Activated CD4-positive, alpha-beta T cell treated with anti-CD3 and anti-CD28 coated beads for 36 hours (primary cell): ENCODE measurements at regions not wholly inside any gene's neighbourhood (a gene's known extent, or its start where the extent isn't known, plus 50 kb on each side); places are given as distances from the start of the nearest gene placed in this dataset.

ENCODE experiments used
- ATAC-seq: fragments of 200-7000 bp; cut with Tn5 transposase; one replicate; pipeline ENCODE4 v1.10.0; 2021; ENCODE audit warnings: mild to moderate bottlenecking, moderate library complexity
- CTCF ChIA-PET: fragments of 350-600 bp; sonication (Branson Sonifier 250); formaldehyde crosslinking; loops from one replicate; lab custom pipeline; 2021; ENCODE audit warnings: antibody characterized with exemption; lab: Charles Lee
- POLR2A ChIA-PET: fragments of 350-600 bp; sonication (Branson Sonifier 250); formaldehyde crosslinking; loops from one replicate; lab custom pipeline; 2021; ENCODE audit warnings: antibody characterized with exemption, inconsistent platforms; lab: Charles Lee
- DNase-seq: peaks from one replicate; pipeline ENCODE4 v3.0.0-alpha.2; 2020
- H3K27ac Mint-ChIP-seq: one replicate; pipeline ENCODE4 v1.8.0; 2021; ENCODE audit warnings: mixed read lengths
- H3K27me3 Mint-ChIP-seq: one replicate; pipeline ENCODE4 v1.8.0; 2021; ENCODE audit warnings: mixed read lengths
- H3K36me3 Mint-ChIP-seq: one replicate; pipeline ENCODE4 v1.8.0; 2021; ENCODE audit warnings: low read depth, mixed read lengths
- H3K4me1 Mint-ChIP-seq: one replicate; pipeline ENCODE4 v1.8.0; 2021; ENCODE audit warnings: mixed read lengths
- H3K4me3 Mint-ChIP-seq: one replicate; pipeline ENCODE4 v1.8.0; 2021; ENCODE audit warnings: mild to moderate bottlenecking, moderate library complexity, mixed read lengths
- H3K9me3 Mint-ChIP-seq: one replicate; pipeline ENCODE4 v1.8.0; 2021; ENCODE audit warnings: low read depth, mixed read lengths
- intact Hi-C, 2 experiments: fragments of 100-400 bp; cut with DNase I in 1 of 2; cut with micrococcal nuclease in 1 of 2; formaldehyde crosslinking; loops; one replicate each; pipeline versions ENCODE4 v1.14.2 to v1.15.1; 2022 to 2024; cut with DNase I, micrococcal nuclease

- POLR2A ChIA-PET: no interaction called here
- Mint-ChIP-seq H3K36me3 (no peaks in the 10 kb centered on the region), H3K9me3 (no peaks in the 10 kb centered on the region), H3K27me3 (no peaks in the 10 kb centered on the region), H3K4me1 (no peaks in the 10 kb centered on the region), H3K4me3 (no peak overlapping the region), H3K27ac (no peak overlapping the region)
- CTCF ChIA-PET: no interaction called here
- intact Hi-C loops: no loop called here
- no peak for ATAC-seq
- DNase-seq: no peak
Observed at GRCh38 chr20:19090332-19090731, 122.1 kb upstream of the SLC24A3 start.

GRCh38 chr20:19094959-19095541 is 117.4 kb upstream of the SLC24A3 start:
- H3K36me3 Mint-ChIP-seq: no peaks in the 10 kb centered on the region
- no peaks in the 10 kb centered on the region for H3K4me1 Mint-ChIP-seq
- no peaks in the 10 kb centered on the region for H3K27me3 Mint-ChIP-seq
- DNase-seq (no peak), ATAC-seq (no peak)
- POLR2A ChIA-PET: no interaction called here
- no peaks in the 10 kb centered on the region for H3K9me3 Mint-ChIP-seq
- no peak overlapping the region for H3K27ac Mint-ChIP-seq
- H3K4me3 Mint-ChIP-seq: no peak overlapping the region
- CTCF ChIA-PET: interaction anchor here (0.5 kb wide), 1 partner anchor 418 kb away, joined by 3 read pairs; no protein-coding TSS in a partner anchor
- intact Hi-C loops: no loop called here

- Mint-ChIP-seq H3K27me3 (no peaks in the 10 kb centered on the region), H3K36me3 (no peaks in the 10 kb centered on the region), H3K4me1 (no peaks in the 10 kb centered on the region), H3K4me3 (no peak overlapping the region), H3K27ac (no peak overlapping the region), H3K9me3 (no peaks in the 10 kb centered on the region)
- ChIA-PET CTCF (no interaction called here), POLR2A (no interaction called here)
- DNase-seq: no peak
- intact Hi-C loops: no loop called here
- ATAC-seq: no peak
Observed at GRCh38 chr20:19095762-19096161, 116.7 kb upstream of the SLC24A3 start.

- DNase-seq (no peak), ATAC-seq (no peak)
- POLR2A ChIA-PET: no interaction called here
- Mint-ChIP-seq H3K36me3 (no peaks in the 10 kb centered on the region), H3K9me3 (no peaks in the 10 kb centered on the region), H3K27ac (no peak overlapping the region), H3K27me3 (no peaks in the 10 kb centered on the region), H3K4me3 (no peak overlapping the region), H3K4me1 (no peaks in the 10 kb centered on the region)
- CTCF ChIA-PET: no interaction called here
- intact Hi-C loops: no loop called here
Observed at GRCh38 chr20:19096843-19097242, 115.6 kb upstream of the SLC24A3 start.

- DNase-seq (no peak), ATAC-seq (no peak)
- CTCF ChIA-PET: no interaction called here
- Mint-ChIP-seq H3K4me3 (no peak overlapping the region), H3K36me3 (no peaks in the 10 kb centered on the region), H3K4me1 (no peaks in the 10 kb centered on the region), H3K9me3 (no peaks in the 10 kb centered on the region), H3K27ac (no peak overlapping the region), H3K27me3 (no peaks in the 10 kb centered on the region)
- POLR2A ChIA-PET: no interaction called here
- intact Hi-C loops: no loop called here
Observed at GRCh38 chr20:19098117-19098516, 114.3 kb upstream of the SLC24A3 start.

- no peaks in the 10 kb centered on the region for H3K9me3 Mint-ChIP-seq
- ATAC-seq (no peak), DNase-seq (no peak)
- H3K27ac Mint-ChIP-seq: no peak overlapping the region
- no peaks in the 10 kb centered on the region for H3K27me3 Mint-ChIP-seq
- H3K36me3 Mint-ChIP-seq: no peaks in the 10 kb centered on the region
- POLR2A ChIA-PET: no interaction called here
- no peaks in the 10 kb centered on the region for H3K4me1 Mint-ChIP-seq
- no peak overlapping the region for H3K4me3 Mint-ChIP-seq
- intact Hi-C loops: no loop called here
- CTCF ChIA-PET: no interaction called here
Observed at GRCh38 chr20:19098806-19099578, 113.5 kb upstream of the SLC24A3 start.

GRCh38 chr20:19099596-19100545 is 112.6 kb upstream of the SLC24A3 start:
- Mint-ChIP-seq H3K36me3 (no peaks in the 10 kb centered on the region), H3K27ac (no peak overlapping the region), H3K9me3 (no peaks in the 10 kb centered on the region), H3K4me1 (no peaks in the 10 kb centered on the region), H3K27me3 (no peaks in the 10 kb centered on the region), H3K4me3 (no peak overlapping the region)
- intact Hi-C loops: no loop called here
- no peak for ATAC-seq
- ChIA-PET CTCF (no interaction called here), POLR2A (no interaction called here)
- no peak for DNase-seq

GRCh38 chr20:19100975-19101374 is 111.5 kb upstream of the SLC24A3 start:
- ATAC-seq (no peak), DNase-seq (no peak)
- Mint-ChIP-seq H3K27ac (no peak overlapping the region), H3K36me3 (no peaks in the 10 kb centered on the region), H3K4me3 (no peak overlapping the region), H3K9me3 (no peaks in the 10 kb centered on the region), H3K4me1 (no peaks in the 10 kb centered on the region), H3K27me3 (no peaks in the 10 kb centered on the region)
- POLR2A ChIA-PET: no interaction called here
- intact Hi-C loops: no loop called here
- CTCF ChIA-PET: no interaction called here

- intact Hi-C loops: no loop called here
- no peaks in the 10 kb centered on the region for H3K36me3 Mint-ChIP-seq
- DNase-seq (no peak), ATAC-seq (no peak)
- H3K27ac Mint-ChIP-seq: no peak overlapping the region
- no peak overlapping the region for H3K4me3 Mint-ChIP-seq
- ChIA-PET POLR2A (no interaction called here), CTCF (interaction anchor here (0.8 kb wide), 1 partner anchor 31 kb away, joined by 5 read pairs; no protein-coding TSS in a partner anchor)
- H3K27me3 Mint-ChIP-seq: no peaks in the 10 kb centered on the region
- H3K4me1 Mint-ChIP-seq: no peaks in the 10 kb centered on the region
- H3K9me3 Mint-ChIP-seq: no peaks in the 10 kb centered on the region
Observed at GRCh38 chr20:19104186-19104585, 108.3 kb upstream of the SLC24A3 start.

- Mint-ChIP-seq H3K4me1 (no peaks in the 10 kb centered on the region), H3K36me3 (no peaks in the 10 kb centered on the region), H3K9me3 (no peaks in the 10 kb centered on the region), H3K4me3 (no peak overlapping the region), H3K27ac (no peak overlapping the region), H3K27me3 (no peaks in the 10 kb centered on the region)
- DNase-seq (no peak), ATAC-seq (no peak)
- ChIA-PET CTCF (no interaction called here), POLR2A (no interaction called here)
- intact Hi-C loops: no loop called here
Observed at GRCh38 chr20:19108155-19108554, 104.3 kb upstream of the SLC24A3 start.

GRCh38 chr20:19110285-19110684 is 102.2 kb upstream of the SLC24A3 start:
- no peaks in the 10 kb centered on the region for H3K36me3 Mint-ChIP-seq
- CTCF ChIA-PET: interaction anchor here (1.0 kb wide), 1 partner anchor 25 kb away, joined by 4 read pairs; no protein-coding TSS in a partner anchor

More at GRCh38 chr20:19110285-19110684, 102.2 kb upstream of the SLC24A3 start:
- POLR2A ChIA-PET: no interaction called here
- Mint-ChIP-seq H3K27ac (no peak overlapping the region), H3K4me3 (no peak overlapping the region), H3K4me1 (no peaks in the 10 kb centered on the region), H3K27me3 (no peaks in the 10 kb centered on the region), H3K9me3 (no peaks in the 10 kb centered on the region)
- DNase-seq (no peak), ATAC-seq (no peak)
- intact Hi-C loops: no loop called here
